ENCODE measurements at regions not wholly inside any gene's neighbourhood (a gene's known extent, or its start where the extent isn't known, plus 50 kb on each side); places are given as distances from the start of the nearest gene placed in this dataset.

- no peak for DNase-seq
Observed at GRCh38 chr4:110675426-110675825, 52.5 kb upstream of the PITX2 start.

GRCh38 chr4:110676241-110676640, 53.4 kb upstream of the PITX2 start:
- DNase-seq: no peak

GRCh38 chr4:110678517-110679227, 55.8 kb upstream of the PITX2 start:
- no peak for DNase-seq

GRCh38 chr4:110680265-110680664, 57.4 kb upstream of the PITX2 start:
- no peak for DNase-seq

- no peak for DNase-seq
Observed at GRCh38 chr4:110681381-110681780, 58.5 kb upstream of the PITX2 start.

GRCh38 chr4:110682311-110682710, 59.4 kb upstream of the PITX2 start:
- DNase-seq: no peak

GRCh38 chr4:110683601-110684000, 60.7 kb upstream of the PITX2 start:
- DNase-seq: no peak

- no peak for DNase-seq
Observed at GRCh38 chr4:110702326-110702725, 79.4 kb upstream of the PITX2 start.

- DNase-seq: no peak
Observed at GRCh38 chr4:110704748-110705439, 82.0 kb upstream of the PITX2 start.

GRCh38 chr4:110705440-110705782, 82.5 kb upstream of the PITX2 start:
- no peak for DNase-seq

- DNase-seq: no peak
Observed at GRCh38 chr4:110710070-110710469, 87.2 kb upstream of the PITX2 start.

- no peak for DNase-seq
Observed at GRCh38 chr4:110712486-110712885, 89.6 kb upstream of the PITX2 start.

- no peak for DNase-seq
Observed at GRCh38 chr4:110730318-110730717, 107.4 kb upstream of the PITX2 start.

GRCh38 chr4:110733901-110734300, 111.0 kb upstream of the PITX2 start:
- no peak for DNase-seq

GRCh38 chr4:110735686-110736085, 112.8 kb upstream of the PITX2 start:
- DNase-seq: no peak

- no peak for DNase-seq
Observed at GRCh38 chr4:110737931-110738330, 115.1 kb upstream of the PITX2 start.

GRCh38 chr4:110742143-110742542, 119.3 kb upstream of the PITX2 start:
- DNase-seq: no peak

- no peak for DNase-seq
Observed at GRCh38 chr4:110748071-110748470, 125.2 kb upstream of the PITX2 start.

GRCh38 chr4:110751183-110751582, 128.3 kb upstream of the PITX2 start:
- DNase-seq: no peak

- DNase-seq: no peak
Observed at GRCh38 chr4:110751986-110752385, 129.1 kb upstream of the PITX2 start.

- DNase-seq: no peak
Observed at GRCh38 chr4:110753466-110753865, 130.6 kb upstream of the PITX2 start.

GRCh38 chr4:110754716-110755115, 131.8 kb upstream of the PITX2 start:
- DNase-seq: no peak

- no peak for DNase-seq
Observed at GRCh38 chr4:110769578-110769977, 146.7 kb upstream of the PITX2 start.

- DNase-seq: no peak
Observed at GRCh38 chr4:110770353-110770752, 147.5 kb upstream of the PITX2 start.

GRCh38 chr4:110778521-110778920, 155.6 kb upstream of the PITX2 start:
- no peak for DNase-seq

Data from CD4-positive, alpha-beta T cell treated with Interleukin-1 beta for 1 hour (primary cell).